Left renal pelvis (tissue), 4 donors: ENCODE measurements at regions not wholly inside any gene's neighbourhood (a gene's known extent, or its start where the extent isn't known, plus 50 kb on each side); places are given as distances from the start of the nearest gene placed in this dataset.

Experiments
- DNase-seq, 4 donors: peaks; one replicate each; pipeline ENCODE4 v3.0.0-alpha.2; 2013; ENCODE audit warnings: low read depth in 4 of 4, low spot score in 3 of 4

- DNase-seq: peak; percentile 52 to 60 (median 58)
Measured at GRCh38 chr4:24419181-24420034, 164.9 kb downstream of the DHX15 start.

GRCh38 chr4:24417206-24417605 is 167.1 kb downstream of the DHX15 start:
- no peak for DNase-seq

GRCh38 chr4:24416293-24416692 is 168.1 kb downstream of the DHX15 start:
- DNase-seq: no peak

GRCh38 chr4:24413311-24413784 is 171.0 kb downstream of the DHX15 start:
- DNase-seq: no peak

- DNase-seq: no peak
Measured at GRCh38 chr4:24411806-24412205, 172.5 kb downstream of the DHX15 start.

GRCh38 chr4:24411299-24411698 is 173.1 kb downstream of the DHX15 start:
- no peak for DNase-seq

GRCh38 chr4:24408640-24409039 is 175.7 kb downstream of the DHX15 start:
- DNase-seq: no peak

GRCh38 chr4:24405926-24406325 is 178.4 kb downstream of the DHX15 start:
- no peak for DNase-seq

- no peak for DNase-seq
Measured at GRCh38 chr4:24405341-24405740, 179.0 kb downstream of the DHX15 start.

GRCh38 chr4:24404281-24404680 is 180.1 kb downstream of the DHX15 start:
- DNase-seq: no peak

- DNase-seq: no peak
Measured at GRCh38 chr4:24403265-24403664, 181.1 kb downstream of the DHX15 start.

GRCh38 chr4:24400537-24400936 is 183.8 kb downstream of the DHX15 start:
- DNase-seq: no peak

GRCh38 chr4:24396988-24397387 is 187.4 kb downstream of the DHX15 start:
- no peak for DNase-seq

- no peak for DNase-seq
Measured at GRCh38 chr4:24395937-24396336, 188.4 kb downstream of the DHX15 start.

GRCh38 chr4:24394041-24394440 is 190.3 kb downstream of the DHX15 start:
- no peak for DNase-seq

- DNase-seq: no peak
Measured at GRCh38 chr4:24392613-24393012, 191.7 kb downstream of the DHX15 start.

- DNase-seq: no peak
Measured at GRCh38 chr4:24382381-24382780, 202.0 kb downstream of the DHX15 start.

GRCh38 chr4:24380957-24381665 is 203.2 kb downstream of the DHX15 start:
- DNase-seq: no peak

GRCh38 chr4:24373704-24374103 is 210.7 kb downstream of the DHX15 start:
- DNase-seq: no peak

- no peak for DNase-seq
Measured at GRCh38 chr4:24372881-24373280, 211.5 kb downstream of the DHX15 start.

- DNase-seq: no peak
Measured at GRCh38 chr4:24372341-24372740, 212.0 kb downstream of the DHX15 start.

GRCh38 chr4:24370421-24370820 is 213.9 kb downstream of the DHX15 start:
- DNase-seq: no peak
